Small intestine (tissue), 7 donors: ENCODE measurements at regions not wholly inside any gene's neighbourhood (a gene's known extent, or its start where the extent isn't known, plus 50 kb on each side); places are given as distances from the start of the nearest gene placed in this dataset.

ENCODE experiments used
- DNase-seq, 2 donors: peaks; one replicate each; pipeline versions ENCODE4 v3.0.0 to v3.0.0-alpha.2; 2013
- FAIRE-seq: peaks from 2 replicates; lab custom pipeline; 2012; peaks lifted over from hg19 to GRCh38; lab: Jason Lieb, UNC
- H3K27ac ChIP-seq, 3 donors: one replicate each; pipeline ENCODE4 v1.5.1; 2013; ENCODE audit warnings: low read length in 2 of 3, mild to moderate bottlenecking in 2 of 3, control low read depth in 1 of 3, inconsistent platforms in 1 of 3, low read depth in 1 of 3, moderate library complexity in 1 of 3
- H3K27me3 ChIP-seq, 3 donors: one replicate each; pipeline ENCODE4 v1.6.1; 2013; ENCODE audit warnings: low read length in 3 of 3, inconsistent platforms in 1 of 3; ENCODE audit not compliant: control insufficient read depth in 3 of 3, insufficient read depth in 3 of 3
- H3K36me3 ChIP-seq, 3 donors: one replicate each; pipeline ENCODE4 v1.6.1; 2013; ENCODE audit warnings: low read length in 3 of 3, inconsistent platforms in 1 of 3, low read depth in 1 of 3, mild to moderate bottlenecking in 1 of 3, moderate library complexity in 1 of 3; ENCODE audit not compliant: control insufficient read depth in 3 of 3, insufficient read depth in 2 of 3
- H3K4me1 ChIP-seq, 3 donors: one replicate each; pipeline ENCODE4 v1.6.1; 2013; ENCODE audit warnings: low read length in 2 of 3, inconsistent platforms in 1 of 3, low read depth in 1 of 3, mild to moderate bottlenecking in 1 of 3, moderate library complexity in 1 of 3; ENCODE audit not compliant: control insufficient read depth in 3 of 3, insufficient read depth in 2 of 3
- H3K4me3 ChIP-seq, 3 donors: one replicate each; pipeline ENCODE4 v1.5.1; 2013; ENCODE audit warnings: low read length in 3 of 3, control low read depth in 1 of 3, inconsistent platforms in 1 of 3, low read depth in 1 of 3, mild to moderate bottlenecking in 1 of 3, moderate library complexity in 1 of 3
- H3K9me3 ChIP-seq, 2 donors: one replicate each; pipeline ENCODE4 v1.6.1; 2013; ENCODE audit warnings: low read depth in 1 of 2, low read length in 1 of 2; ENCODE audit not compliant: control insufficient read depth in 2 of 2, insufficient read depth in 1 of 2
- WGBS, 3 donors: extraction: QIAGEN DNeasy Blood & Tissue Kit; methylation state at CpG; one replicate each; pipeline ENCODE4 v1.1.7; 2013; 5-methylcytosine and 5-hydroxymethylcytosine counted together
- donor health status: healthy with polysubstance abuse.
- donor health status: control.
- donor health status: control.
- donor health status: Bipolar disorder and iron deficiency.
- donor health status: healthy.

- H3K4me1 ChIP-seq: no peaks in the 10 kb centered on the region
- DNase-seq (no peak), FAIRE-seq (no peak)
- WGBS, 3 donors: 82 to 83% (median 82%) methylated on average over 7 of the region's 7 CpGs
- H3K9me3 ChIP-seq: no peaks in the 10 kb centered on the region
- no peak overlapping the region for H3K4me3 ChIP-seq
- no peaks in the 10 kb centered on the region for H3K36me3 ChIP-seq
- H3K27ac ChIP-seq: no peak overlapping the region
- H3K27me3 ChIP-seq: no peaks in the 10 kb centered on the region
Observed at GRCh38 chr7:153297141-153297540, 537.6 kb downstream of the ACTR3B start.

- Histone ChIP-seq H3K9me3 (peaks cover 0 to 3% of the 10 kb centered on the region in 2 donors), H3K36me3 (no peaks in the 10 kb centered on the region), H3K27ac (no peak overlapping the region), H3K27me3 (no peaks in the 10 kb centered on the region), H3K4me3 (no peak overlapping the region), H3K4me1 (no peaks in the 10 kb centered on the region)
- FAIRE-seq (no peak), DNase-seq (no peak)
- 62 to 68% (median 66%) methylated on average over 7 of the region's 7 CpGs for WGBS, 3 donors
Observed at GRCh38 chr7:153301936-153302335, 542.4 kb downstream of the ACTR3B start.

- H3K36me3 ChIP-seq: no peaks in the 10 kb centered on the region
- DNase-seq (no peak), FAIRE-seq (no peak)
- H3K4me1 ChIP-seq: no peaks in the 10 kb centered on the region
- H3K9me3 ChIP-seq: peaks cover 0 to 8% of the 10 kb centered on the region in 2 donors
- WGBS, 3 donors: 18 to 35% (median 25%) methylated on average over 4 of the region's 4 CpGs
- H3K27me3 ChIP-seq: no peaks in the 10 kb centered on the region
- no peak overlapping the region for H3K4me3 ChIP-seq
- no peak overlapping the region for H3K27ac ChIP-seq
Observed at GRCh38 chr7:153320005-153320404, 560.5 kb downstream of the ACTR3B start.

GRCh38 chr7:153320681-153321080 lies 561.1 kb downstream of the ACTR3B start:
- DNase-seq (no peak), FAIRE-seq (no peak)
- 73 to 81% (median 79%) methylated on average over 4 of the region's 4 CpGs for WGBS, 3 donors

GRCh38 chr7:153322991-153323390 lies 563.4 kb downstream of the ACTR3B start:
- DNase-seq (no peak), FAIRE-seq (no peak)
- Histone ChIP-seq H3K36me3 (no peaks in the 10 kb centered on the region), H3K4me1 (no peaks in the 10 kb centered on the region), H3K27me3 (no peaks in the 10 kb centered on the region), H3K27ac (no peak overlapping the region), H3K9me3 (peaks cover 0 to 10% of the 10 kb centered on the region in 2 donors), H3K4me3 (no peak overlapping the region)
- WGBS, 3 donors: 80 to 87% (median 82%) methylated on average over 11 of the region's 11 CpGs

More at GRCh38 chr7:153320681-153321080, 561.1 kb downstream of the ACTR3B start:
- no peak overlapping the region for H3K27ac ChIP-seq
- no peak overlapping the region for H3K4me3 ChIP-seq
- no peaks in the 10 kb centered on the region for H3K36me3 ChIP-seq
- H3K27me3 ChIP-seq: no peaks in the 10 kb centered on the region
- no peaks in the 10 kb centered on the region for H3K4me1 ChIP-seq
- peaks cover 0 to 8% of the 10 kb centered on the region in 2 donors for H3K9me3 ChIP-seq

- H3K9me3 ChIP-seq: peaks cover 0 to 10% of the 10 kb centered on the region in 2 donors
- DNase-seq (no peak), FAIRE-seq (no peak)
- no peak overlapping the region for H3K27ac ChIP-seq
- H3K4me1 ChIP-seq: no peaks in the 10 kb centered on the region
- H3K27me3 ChIP-seq: no peaks in the 10 kb centered on the region
- H3K4me3 ChIP-seq: no peak overlapping the region
- no peaks in the 10 kb centered on the region for H3K36me3 ChIP-seq
- 84 to 92% (median 85%) methylated on average over 5 of the region's 5 CpGs for WGBS, 3 donors
Observed at GRCh38 chr7:153324094-153324493, 564.5 kb downstream of the ACTR3B start.

- Histone ChIP-seq H3K27ac (no peak overlapping the region), H3K36me3 (no peaks in the 10 kb centered on the region), H3K9me3 (peaks cover 3 to 21% of the 10 kb centered on the region in 2 donors), H3K4me3 (no peak overlapping the region), H3K4me1 (no peaks in the 10 kb centered on the region), H3K27me3 (no peaks in the 10 kb centered on the region)
- 90 to 91% (median 90%) methylated on average over 9 of the region's 9 CpGs for WGBS, 3 donors
- FAIRE-seq (no peak), DNase-seq (no peak)
Observed at GRCh38 chr7:153327683-153328082, 568.1 kb downstream of the ACTR3B start.

GRCh38 chr7:153331427-153331826 lies 571.9 kb downstream of the ACTR3B start:
- DNase-seq: no peak
- H3K27ac ChIP-seq: no peak overlapping the region
- no peaks in the 10 kb centered on the region for H3K4me1 ChIP-seq
- H3K36me3 ChIP-seq: no peaks in the 10 kb centered on the region
- FAIRE-seq: no peak
- H3K4me3 ChIP-seq: no peak overlapping the region
- WGBS, 3 donors: 77 to 88% (median 80%) methylated on average over 3 of the region's 3 CpGs
- peaks cover 5 to 24% of the 10 kb centered on the region in 2 donors for H3K9me3 ChIP-seq
- no peaks in the 10 kb centered on the region for H3K27me3 ChIP-seq

- WGBS, 3 donors: 75 to 79% (median 78%) methylated on average over 5 of the region's 5 CpGs
- FAIRE-seq (no peak), DNase-seq (no peak)
- no peaks in the 10 kb centered on the region for H3K36me3 ChIP-seq
- H3K27me3 ChIP-seq: no peaks in the 10 kb centered on the region
- no peak overlapping the region for H3K4me3 ChIP-seq
- no peak overlapping the region for H3K27ac ChIP-seq
- peaks cover 0 to 2% of the 10 kb centered on the region in 2 donors for H3K9me3 ChIP-seq
- H3K4me1 ChIP-seq: no peaks in the 10 kb centered on the region
Observed at GRCh38 chr7:153354071-153354470, 594.5 kb downstream of the ACTR3B start.
